Hematopoietic multipotent progenitor cell treated with erythropoietin and hydrocortisone succinate and interleukin-3 and kit ligand, for 15 days (in vitro differentiated cells): ENCODE measurements at regions not wholly inside any gene's neighbourhood (a gene's known extent, or its start where the extent isn't known, plus 50 kb on each side); places are given as distances from the start of the nearest gene placed in this dataset.

Experiments
- DNase-seq: peaks from one replicate; pipeline ENCODE4 v3.0.0-alpha.2; 2015; ENCODE audit warnings: low spot score

DNA sequence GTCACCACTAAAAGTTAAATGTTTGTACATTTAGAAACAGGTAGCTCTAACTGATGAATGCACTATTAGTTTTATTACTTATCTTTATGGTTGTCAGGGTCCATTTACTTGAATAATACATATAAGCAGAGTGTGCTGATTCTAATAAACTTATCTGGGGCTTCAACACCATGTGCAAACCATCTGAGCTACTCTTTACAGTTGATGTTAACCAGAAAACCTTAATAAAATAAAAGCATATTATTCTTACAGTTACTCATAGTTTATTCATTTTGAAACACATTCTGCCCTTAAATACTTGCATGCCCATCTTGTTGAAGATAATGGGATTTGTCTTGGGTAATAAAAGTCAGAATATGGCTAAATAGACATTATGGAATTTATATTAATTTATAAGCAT, 1042.2 kb downstream of the EPHA7 start:
- no peak for DNase-seq

DNA sequence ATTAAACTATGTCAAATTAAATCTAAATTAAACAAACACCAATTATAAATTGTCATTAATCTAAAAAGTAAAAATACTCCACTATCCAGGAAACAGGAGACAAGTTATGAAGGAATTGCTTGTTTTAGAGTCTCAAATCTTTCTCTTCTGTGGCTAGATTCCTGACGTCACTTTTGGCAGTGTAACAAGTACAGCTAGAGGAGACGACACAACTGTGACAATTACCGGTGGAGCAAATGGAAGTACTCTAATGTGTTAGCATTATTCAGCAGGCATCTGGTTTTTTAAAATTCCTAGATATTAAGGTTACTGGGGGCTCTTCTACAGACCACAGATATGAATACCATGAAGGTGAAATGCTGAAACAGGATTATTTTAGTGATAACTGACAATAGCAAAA, 1042.7 kb downstream of the EPHA7 start:
- no peak for DNase-seq

DNA sequence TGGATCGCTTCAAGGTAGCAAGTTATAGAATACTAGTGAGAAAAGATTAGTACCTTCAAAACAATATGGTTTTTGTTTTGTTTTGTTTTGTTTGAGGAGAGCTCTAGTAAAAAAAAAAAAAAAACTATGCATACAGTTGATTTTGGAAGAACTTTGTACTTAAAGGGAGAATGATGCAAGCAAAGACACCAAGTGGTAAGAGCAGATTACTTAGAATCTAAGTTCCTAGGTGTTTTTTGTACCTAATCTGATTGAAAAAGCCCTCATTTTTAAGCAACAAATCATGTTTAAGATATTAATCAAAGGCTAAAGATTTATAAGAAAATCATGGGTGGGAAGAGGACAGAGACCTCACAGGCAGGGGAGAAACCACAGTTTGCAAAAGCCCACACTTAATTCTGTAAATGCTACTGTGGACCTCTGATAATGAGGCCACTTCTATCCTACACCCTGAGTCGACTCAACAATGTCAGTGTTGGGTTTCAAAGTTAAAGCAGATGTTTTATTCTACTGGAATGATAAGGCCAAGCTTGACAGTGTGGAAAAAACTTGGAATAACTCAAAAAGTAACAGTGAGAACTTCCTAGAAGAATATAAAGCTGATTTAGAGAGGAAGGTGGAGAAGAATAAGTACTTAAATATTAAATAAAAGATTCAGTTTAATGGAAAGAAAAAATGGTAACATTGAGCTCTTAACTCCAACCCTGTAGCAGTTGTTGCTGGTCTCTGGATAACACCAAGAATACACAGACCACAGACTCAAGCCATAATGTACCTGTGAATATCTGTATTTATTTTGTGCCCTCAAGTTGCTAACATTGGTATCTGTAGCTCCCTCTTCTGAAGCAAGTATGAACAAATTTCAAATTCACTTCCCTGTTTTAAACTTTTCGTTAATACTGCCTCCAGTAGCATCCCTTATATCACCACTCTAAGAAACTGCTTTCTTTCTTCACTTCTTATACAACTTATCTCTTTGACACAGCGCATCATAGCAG, 1047.8 kb downstream of the EPHA7 start:
- DNase-seq = no peak

DNA sequence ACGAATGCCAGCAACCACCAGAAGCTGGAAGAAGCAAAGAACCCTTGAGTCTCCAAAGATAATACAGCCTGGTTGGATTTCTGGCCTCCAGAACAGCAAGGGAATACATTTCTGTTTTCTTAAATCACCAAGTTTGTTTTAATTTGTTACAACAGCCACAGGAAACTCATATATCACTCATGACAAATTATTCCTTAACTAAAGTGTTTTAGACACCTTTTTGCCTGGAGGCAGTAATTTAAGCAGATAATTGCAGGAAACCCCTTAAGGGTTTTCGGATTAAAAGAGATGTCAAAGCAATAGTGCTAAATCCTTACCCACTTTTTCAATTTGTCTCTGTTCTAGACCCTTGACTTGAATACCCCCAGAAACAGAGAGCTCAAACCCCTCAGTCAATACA, 1050.0 kb downstream of the EPHA7 start:
- DNase-seq = no peak

DNA sequence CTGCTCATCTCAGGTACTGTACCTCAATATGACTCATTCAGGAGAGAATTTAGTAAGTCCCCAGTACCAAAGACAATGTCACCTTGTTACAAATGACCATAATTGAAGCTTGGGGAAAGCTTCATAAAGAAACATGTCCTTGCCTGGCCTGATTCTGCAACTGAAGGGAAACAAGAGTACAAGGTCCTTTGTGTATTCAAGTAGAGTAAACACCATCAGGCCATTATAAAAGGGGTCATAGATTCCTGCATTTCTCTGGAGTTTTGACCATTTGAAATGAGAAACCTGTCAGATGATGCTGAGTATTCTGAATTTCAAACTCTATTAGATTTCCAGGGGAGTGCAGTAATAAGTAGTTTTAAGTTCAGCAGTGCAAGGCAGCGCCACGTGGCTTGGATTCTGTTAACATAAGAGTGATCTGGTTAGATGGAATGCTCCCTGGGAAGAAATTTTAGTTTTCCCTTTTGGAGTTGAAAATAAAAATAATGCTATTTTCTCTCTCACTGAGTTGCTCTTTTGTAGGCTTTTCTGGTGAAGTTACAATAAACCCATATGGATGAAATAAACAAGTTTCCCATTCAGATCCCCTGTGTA, 1054.3 kb downstream of the EPHA7 start:
- DNase-seq = no peak

DNA sequence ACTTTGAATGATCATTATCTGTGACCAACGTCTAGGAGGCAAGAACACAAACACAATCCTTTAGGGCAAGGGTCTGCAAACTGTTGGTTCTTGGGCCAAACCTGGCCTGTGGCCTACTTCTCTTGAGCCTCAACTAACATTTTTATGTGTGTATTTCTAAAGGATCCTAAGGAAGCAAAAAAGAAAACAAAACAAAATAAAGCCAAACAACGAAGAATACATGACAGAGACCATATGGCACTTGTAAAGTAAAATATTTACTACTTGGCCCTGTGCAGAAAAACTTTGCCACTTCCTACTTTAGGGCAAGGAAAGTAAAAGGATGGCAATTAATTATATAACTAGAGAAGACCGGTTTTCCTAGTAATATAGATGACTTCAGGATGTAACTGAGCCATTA, 1056.2 kb downstream of the EPHA7 start:
- DNase-seq = no peak

DNA sequence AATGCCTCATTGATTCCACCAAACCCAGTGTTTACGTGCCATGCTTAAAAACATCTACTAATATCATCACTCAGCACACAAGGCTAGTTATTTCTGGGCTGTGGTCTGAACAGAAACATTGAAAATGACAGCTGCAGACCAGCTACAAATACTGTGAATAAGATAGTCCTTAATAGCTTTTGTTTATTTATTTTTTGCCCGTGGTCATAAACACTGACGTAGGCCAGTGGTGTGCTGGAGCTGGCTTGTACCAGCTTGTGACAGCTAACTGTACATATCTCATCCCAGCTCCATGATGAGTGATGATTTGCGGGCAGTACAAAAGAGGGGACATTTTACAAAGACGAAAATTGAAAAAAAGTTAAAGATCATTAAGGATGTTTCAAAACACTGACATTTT, 1057.0 kb downstream of the EPHA7 start:
- DNase-seq = no peak

DNA sequence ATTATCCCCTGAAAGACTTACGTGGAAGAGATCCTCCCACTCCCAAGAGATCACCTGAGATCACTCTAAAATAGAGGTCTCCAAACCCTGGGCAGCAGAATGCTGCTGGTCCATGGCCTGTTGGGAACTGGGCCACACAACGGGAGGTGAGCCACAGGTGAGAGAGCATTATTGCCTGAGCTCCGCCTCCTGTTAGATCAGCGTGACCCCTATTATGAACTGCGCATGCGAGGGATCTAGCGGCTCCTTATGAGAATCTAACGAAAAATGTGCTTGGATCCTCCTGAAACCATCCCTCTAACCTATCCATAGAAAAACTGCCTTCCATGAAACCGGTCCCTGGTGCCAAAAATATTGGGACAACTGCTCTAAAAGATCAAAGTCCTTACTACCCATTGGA, 1057.4 kb downstream of the EPHA7 start:
- no peak for DNase-seq

DNA sequence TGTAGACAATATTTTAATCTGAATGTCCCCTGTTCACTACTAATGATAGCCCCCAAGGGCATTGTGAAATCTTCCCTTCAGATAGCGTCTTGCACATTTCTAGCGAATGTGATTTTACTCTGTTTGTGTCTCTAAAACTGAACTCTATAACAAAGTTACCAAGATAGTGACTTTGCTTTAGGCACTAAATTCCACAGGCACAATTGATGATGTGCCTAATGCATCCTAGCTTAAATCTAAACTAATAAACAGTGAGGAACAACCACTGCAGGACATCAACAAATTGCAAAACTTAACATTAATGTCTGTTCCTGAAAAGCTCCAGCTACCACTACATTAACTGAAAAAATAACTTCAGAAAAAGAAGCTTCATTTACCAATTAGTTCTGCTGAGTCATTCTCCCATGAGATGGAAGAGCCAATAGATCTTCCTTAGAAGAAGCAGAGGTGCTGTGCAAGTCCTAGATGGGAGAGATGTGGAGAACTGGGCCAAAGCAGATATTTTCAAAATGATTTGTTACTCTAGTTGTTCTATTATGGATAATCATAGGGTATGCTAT, 1065.0 kb downstream of the EPHA7 start:
- no peak for DNase-seq

DNA sequence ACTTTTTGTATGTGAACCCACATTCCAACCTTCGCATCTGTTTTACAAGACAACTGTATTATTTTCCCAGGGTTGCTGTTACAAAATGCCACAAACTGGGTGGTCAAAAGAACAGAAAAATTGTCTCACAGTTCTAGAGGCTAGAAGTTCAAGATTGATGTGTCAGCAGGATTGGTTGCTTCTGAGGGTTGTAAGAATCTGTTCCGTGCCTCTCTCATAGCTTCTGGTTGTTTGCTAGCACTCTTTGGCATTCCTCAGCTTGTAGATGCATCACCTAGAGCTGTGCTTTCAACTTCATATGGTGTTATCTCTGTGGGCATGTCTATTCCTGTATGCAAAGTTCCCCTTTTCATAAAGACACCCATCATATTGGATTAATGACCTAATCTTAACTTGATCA, 1067.2 kb downstream of the EPHA7 start:
- DNase-seq = no peak

DNA sequence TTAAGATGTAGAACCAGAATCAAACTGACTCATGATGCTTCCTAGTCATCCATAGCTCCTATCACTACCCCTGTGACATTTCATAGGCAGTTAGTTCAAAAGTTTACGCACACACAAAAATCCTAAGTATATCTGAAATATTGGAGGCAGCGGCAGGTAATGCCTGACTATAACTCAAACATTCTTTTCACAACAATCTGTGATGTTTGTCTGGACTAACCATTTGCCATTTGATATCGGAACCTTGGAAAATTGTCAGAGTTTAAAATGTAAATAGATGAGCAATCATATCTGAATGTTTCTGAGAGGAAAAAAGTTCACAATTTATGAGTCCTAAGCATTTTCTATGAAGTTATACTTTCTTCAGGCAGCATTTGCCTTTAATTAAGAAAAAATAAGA, 1078.2 kb downstream of the EPHA7 start:
- no peak for DNase-seq

DNA sequence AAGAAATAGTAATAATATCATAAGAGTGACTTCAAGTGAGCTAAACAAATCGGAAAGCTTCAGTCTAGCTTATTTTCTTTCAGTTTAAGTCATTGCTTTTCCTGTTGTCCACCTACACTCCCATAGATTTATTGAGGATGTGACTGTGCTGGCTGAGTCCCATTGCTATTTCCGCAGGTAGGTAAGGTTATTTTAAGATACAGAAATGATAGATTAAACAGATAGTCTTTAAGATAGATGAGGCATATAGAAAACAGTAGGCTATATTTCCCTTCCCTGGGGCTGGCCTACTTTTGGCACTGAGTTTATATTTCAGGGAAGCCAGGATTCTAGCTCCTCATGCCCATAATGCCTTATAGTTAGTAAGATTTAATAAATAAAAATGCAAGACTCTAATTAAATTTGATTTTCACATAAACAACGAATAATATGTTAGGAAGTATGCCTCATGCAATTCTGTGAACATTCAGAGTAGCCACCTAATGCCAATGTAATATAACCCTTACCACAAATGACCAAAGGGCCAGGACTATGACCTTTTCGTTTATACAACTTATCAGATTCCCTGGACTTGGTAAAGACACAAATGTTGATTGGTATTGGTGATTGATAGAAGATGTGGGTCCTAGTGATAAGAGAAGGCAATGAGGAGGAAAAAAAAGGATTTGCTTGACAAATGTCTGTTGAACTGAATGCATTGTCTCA, 1079.3 kb downstream of the EPHA7 start:
- no peak for DNase-seq

DNA sequence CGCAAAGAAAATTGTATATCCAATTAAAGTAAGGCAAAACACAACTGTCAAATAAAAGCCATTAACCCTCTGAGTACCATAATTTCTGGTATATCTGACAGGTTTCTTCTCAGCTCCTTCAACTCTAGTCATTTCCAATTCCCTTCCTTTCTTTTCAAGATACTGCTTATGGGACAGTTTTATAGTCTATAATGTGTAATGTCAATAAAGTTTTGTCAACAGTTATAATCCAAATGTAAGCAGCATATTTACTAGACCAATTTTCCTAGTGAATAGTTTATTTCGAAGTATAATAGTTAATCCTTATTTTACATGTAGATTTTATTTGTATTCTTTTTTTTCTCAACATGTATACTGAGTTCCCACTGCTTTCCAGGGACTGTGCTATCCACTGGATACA, 1081.8 kb downstream of the EPHA7 start:
- no peak for DNase-seq

DNA sequence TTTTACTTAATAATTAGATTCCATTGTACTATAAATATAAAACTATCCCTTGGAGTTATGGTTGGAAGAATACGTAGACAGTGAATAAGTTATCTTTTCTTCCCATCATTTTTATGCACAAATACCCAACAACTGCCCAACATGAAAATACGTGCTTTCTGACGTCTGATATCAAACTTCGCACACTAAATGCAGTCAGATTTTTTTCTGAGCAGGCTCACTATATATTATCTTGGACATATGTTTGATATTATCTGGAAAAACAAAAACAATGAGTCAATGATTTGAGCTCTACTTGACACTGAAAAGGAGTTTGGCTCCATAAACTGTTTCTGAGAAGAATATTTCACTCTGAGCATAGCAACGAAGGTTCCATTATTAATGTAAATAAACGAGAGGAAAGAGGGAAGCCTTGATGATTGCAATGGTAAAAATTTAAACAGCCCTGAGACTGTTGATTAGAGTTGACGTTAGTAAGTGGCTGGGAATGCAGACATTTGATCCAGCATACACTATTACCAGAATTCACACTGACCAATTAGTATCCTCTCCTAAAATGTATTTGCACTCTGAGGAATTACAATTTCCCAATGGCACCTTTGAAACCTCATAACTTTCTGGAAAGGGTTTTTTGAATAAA, 1090.0 kb downstream of the EPHA7 start:
- no peak for DNase-seq

DNA sequence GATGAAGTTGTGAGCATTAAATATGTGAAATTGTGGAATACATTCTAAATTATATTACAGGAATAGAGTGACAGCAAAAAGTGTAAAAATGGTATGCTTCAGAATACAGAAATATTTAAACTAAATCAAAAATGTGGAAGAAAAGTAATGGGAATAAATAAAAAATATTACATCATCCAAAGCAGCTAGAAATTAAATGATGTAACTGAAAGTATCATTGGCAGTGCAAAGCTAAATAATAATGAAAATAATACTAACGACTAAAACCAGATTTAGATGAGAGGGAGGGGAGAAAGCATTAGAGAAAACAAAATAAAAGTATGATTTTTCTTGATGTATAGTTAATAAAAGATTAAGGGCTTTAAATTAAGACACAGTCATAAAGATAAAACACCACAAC, 1104.0 kb downstream of the EPHA7 start:
- DNase-seq = no peak

DNA sequence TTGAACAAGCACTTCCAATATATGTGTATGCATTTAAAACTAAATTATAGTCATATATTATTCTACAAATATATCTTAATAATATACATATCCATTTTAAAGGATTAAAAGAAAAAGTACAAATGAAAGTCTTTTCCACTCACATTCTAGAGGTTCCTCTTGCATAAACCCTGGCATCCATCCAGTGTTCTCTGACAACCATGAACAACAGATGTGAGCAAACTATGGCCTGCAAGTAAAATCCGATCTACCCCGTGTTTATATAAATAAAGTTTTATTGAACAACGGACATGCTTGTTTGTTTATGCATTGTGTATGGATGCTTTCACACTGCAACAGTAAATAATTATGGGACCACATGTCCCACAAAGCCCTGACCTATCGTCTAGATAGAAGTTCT, 1122.3 kb downstream of the EPHA7 start:
- no peak for DNase-seq

DNA sequence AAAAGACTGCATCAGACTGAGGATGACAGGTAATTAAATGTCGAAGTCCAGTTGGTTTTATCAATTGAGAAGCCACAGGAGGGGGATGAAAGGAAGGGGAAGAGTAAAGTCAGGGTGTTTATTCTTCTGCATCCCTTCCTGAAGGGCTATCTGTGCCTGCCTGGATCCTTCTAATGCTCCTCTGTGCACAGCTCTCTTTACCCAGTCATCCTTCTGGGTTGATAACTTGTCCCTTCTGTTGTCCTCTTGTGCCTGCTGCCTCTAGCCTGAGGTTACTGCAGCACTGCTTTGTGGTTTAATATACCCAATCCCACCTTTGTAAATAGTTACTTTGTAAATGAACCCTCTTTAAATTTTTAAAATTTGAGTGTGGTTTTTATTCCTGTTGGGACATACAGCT, 1127.3 kb downstream of the EPHA7 start:
- DNase-seq = no peak

DNA sequence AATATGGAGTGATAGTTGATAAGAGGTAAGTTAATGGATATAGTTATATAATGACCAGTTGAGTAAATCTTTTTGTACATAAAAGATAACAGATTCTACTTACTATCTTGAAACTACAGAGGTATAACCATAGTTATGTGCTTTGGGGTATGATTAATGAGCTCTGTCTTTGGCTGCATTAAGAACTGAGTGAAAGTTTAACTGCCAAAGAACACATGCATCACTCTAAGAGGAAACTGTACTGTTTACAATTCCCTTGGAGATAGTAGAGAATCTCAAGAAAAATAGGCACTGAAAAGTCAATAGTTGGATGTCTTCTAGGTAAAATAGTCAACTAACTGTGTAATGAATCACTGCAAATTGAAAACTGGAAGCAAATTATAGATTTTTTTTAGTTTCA, 1129.5 kb downstream of the EPHA7 start:
- no peak for DNase-seq

DNA sequence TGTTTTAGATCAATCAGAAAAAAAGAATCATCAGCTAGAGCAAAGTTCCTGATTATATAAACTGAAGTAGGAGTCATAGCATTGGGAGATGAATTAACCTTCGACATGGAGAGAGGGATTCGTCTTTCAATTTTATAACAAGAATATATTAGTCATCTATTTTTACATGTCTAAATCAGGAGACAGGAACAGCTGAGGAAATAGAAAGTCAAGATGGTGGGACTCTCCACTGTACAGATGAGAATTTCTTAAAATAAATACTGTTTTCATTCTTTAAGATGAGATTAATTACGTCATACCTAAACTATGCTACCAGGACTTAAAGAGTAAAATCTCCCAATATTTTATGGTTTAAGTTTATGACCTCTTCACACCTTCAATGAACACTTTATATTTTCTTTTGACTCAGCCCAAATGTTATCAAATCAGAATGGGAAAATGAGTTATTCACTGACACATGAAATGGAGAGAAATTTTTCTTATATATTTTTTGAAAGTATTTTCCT, 1137.7 kb downstream of the EPHA7 start:
- DNase-seq = no peak

DNA sequence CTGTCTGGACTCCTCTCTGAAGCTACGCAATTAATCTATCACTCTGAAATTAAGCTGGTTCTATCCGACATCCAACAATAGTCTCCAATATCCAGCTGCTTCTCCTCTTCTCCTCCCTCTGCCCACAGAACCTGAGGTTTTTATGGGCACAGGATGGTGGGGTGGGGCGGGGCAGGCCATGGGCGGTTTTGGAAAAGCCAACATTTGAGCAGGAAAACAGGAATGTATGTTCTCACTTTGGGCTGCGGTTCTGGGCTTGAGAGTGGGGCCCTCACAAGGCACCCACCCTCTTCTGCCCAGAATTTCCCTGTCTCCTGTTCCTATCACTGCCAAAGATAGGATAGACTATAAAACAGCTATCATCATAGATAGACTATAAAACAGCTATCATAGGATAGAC, 1144.2 kb downstream of the EPHA7 start:
- DNase-seq = no peak

DNA sequence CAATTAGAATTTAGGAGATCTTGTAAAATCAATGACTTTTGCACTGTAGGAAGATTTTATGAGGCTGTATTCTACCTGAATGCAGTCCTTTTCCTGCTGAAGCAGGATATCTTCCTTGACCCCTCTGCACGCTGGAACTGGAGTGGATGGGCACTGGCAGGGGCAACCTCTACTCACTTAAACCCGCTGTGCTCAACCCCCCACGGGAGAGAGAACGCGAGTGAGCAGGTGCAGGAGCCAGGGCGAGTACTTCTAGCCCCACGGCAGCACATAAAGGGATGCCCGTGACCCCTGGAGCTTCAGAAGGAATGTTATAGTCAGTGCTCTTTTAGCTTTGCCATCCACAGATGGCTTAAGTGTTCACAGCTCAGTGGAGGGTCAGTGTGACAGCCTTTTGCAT, 1144.8 kb downstream of the EPHA7 start:
- no peak for DNase-seq

DNA sequence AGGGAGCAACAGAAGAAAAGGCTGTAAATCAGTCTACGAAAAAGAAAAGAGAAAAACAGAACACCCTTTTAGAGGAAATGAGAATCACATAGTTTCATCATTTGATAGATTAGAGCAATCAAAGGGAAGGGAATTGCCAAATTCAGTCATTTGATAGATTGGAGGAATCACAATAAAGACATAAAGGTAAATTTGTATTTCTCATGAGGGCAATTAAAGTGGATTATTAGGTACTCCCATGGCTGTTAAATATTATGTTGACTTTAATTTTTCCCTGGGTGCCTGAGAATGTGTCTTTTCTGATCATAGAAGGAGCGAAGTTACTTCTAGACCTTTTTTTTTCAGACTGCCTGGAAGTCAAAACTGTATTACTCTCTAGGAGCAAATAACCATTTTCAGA, 1145.7 kb downstream of the EPHA7 start:
- DNase-seq = no peak
